Stimulated activated CD4-positive, alpha-beta T cell treated with anti-CD3 and anti-CD28 coated beads, Interleukin-15, amount 100 ng/mL, for 24 hours (primary cell): ENCODE measurements at regions not wholly inside any gene's neighbourhood (a gene's known extent, or its start where the extent isn't known, plus 50 kb on each side); places are given as distances from the start of the nearest gene placed in this dataset.

Experiments
- DNase-seq: peaks from one replicate; pipeline ENCODE4 v3.0.0-alpha.2; 2020

GRCh38 chr18:56374007-56374655 lies 264.3 kb downstream of the TXNL1 start:
- DNase-seq: no peak

DNA sequence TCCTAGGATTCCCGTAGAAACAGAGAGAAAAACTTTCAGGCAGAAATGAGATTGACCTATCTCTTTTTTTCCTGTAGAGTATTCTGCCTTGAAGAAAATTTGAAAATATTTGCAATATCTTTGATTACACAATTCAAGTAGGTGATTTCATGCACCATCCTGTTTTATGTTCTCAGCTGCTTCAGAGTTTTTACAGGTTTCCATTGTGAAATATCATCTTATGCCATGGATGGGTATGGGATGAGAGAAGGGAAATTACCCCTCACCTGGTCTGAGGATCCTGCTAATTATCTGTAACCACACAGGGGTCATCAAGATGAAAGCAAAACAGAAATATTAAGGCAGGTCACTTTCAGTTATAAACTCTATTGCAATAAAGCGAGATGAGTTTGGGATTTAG lies 264.8 kb downstream of the TXNL1 start:
- DNase-seq: no peak

- DNase-seq: no peak
These were observed 270.3 kb downstream of the TXNL1 start for GRCh38 chr18:56368066-56368465.

GRCh38 chr18:56358608-56359280 lies 279.6 kb downstream of the TXNL1 start:
- no peak for DNase-seq

- DNase-seq: no peak
These were observed 284.6 kb downstream of the TXNL1 start for GRCh38 chr18:56353663-56354260.

- no peak for DNase-seq
These were observed 286.4 kb downstream of the TXNL1 start for GRCh38 chr18:56351911-56352500.

GRCh38 chr18:56337507-56337906 lies 300.9 kb downstream of the TXNL1 start:
- no peak for DNase-seq

DNA sequence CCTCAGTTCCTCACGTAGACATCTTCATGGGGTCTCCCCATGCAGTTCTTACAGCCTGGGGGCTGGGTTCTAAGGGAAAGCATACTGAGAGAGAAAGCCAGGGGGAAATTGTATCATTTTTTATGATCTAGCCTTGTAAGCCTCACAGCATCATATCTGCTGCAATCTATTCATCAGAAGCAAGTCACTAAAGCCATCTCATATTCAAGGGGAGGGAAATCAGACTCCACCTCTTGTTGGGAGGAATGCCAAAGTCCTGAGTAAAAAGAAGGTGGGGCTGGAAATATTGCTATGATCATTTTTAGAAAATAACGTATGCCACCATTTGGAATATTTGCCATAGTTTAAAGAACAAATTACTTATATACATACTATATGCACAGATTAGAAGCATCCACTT lies 304.6 kb downstream of the TXNL1 start:
- DNase-seq: no peak

DNA sequence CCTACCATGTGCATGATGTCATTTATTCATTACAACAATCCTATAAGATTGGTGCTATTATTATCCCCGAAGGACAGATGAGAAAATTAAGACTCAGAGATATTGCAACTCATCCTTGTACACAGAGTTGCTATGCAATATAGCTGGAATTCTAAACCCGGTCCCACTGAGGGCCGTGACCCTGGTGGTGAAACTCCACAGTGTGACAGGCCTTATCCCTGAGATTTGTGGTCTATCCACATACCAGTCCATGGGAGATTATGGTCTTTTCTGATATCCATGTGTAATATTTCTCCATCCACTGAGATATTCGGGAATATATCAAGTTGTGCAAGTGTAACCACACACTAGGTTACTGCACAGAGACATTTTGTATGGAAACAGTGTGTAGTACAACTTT lies 305.2 kb downstream of the TXNL1 start:
- DNase-seq: no peak

- no peak for DNase-seq
These were observed 306.0 kb downstream of the TXNL1 start for GRCh38 chr18:56332371-56332770.

GRCh38 chr18:56330366-56331110 lies 307.9 kb downstream of the TXNL1 start:
- DNase-seq: no peak

DNA sequence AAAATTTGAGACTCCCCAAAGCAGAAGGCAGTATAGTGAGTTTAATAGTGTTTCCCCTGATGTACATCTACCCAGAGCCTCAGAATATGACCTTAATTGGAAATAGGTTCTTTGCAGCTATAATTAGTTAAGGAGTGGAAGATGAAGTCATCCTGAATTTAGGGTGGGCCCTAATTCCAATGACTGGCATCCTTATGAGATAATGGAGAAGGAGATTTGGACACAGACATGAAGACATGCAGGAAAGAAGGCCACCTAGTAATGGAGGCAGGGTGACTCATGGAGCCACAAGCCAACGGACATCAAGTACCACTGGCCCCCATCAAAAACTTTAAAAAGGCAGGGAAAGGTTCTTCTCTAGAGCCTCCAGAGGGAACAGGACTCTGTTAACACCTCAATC lies 308.9 kb downstream of the TXNL1 start:
- DNase-seq: no peak

DNA sequence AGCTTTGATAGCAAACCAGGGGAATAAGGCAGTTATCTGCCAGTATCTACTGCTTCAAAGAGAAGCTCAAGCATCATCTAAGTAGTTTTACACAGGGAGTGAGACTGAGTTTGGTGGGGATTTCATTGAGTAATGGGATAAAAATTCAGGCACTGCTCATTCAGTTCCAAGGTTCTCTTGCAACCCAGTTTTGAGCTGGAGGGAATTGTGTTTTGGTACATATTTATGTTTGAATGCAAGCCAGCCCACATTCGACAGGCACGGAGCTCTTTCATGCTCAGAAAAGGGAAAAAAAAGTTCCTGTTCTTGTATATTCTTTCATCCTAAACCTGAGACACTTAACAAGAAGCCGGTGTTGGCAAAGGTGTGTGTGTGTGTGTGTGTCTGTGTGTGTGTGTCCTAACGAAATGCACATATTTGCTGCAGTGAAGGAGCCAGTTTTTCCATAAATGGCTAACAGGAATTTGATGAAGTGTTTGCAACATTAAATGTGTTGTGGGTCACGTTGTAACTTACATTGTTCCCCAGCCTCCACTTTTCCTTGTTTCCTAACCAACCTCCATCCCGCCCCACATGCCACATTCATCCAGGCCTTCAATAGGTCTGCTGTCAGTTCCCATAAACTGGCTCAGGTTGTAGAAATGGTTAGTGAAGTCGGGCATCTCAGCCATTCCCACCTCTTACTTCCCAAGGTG lies 311.1 kb downstream of the TXNL1 start:
- no peak for DNase-seq

GRCh38 chr18:56326336-56327072 lies 311.9 kb downstream of the TXNL1 start:
- no peak for DNase-seq

DNA sequence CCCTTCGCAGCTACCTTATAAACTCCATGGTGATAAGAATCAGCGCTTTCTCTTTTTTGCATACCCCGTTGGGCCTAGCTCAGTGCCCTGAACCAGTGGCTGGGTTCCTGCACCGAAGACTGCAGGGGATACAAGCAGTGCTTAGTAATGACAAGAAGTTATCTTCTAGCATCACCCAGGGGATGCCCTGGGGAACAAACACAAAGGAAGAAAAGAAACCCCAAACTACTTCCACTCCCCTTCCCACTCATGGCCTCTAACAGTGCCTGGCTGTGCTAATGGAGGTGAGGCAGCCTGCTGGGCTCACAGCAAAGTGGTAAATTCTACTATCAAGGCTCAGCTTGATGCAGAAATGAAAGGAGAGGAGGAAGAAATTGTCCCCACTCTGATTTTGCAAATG lies 314.7 kb downstream of the TXNL1 start:
- DNase-seq: no peak

GRCh38 chr18:56322406-56322805 lies 316.0 kb downstream of the TXNL1 start:
- DNase-seq: no peak

DNA sequence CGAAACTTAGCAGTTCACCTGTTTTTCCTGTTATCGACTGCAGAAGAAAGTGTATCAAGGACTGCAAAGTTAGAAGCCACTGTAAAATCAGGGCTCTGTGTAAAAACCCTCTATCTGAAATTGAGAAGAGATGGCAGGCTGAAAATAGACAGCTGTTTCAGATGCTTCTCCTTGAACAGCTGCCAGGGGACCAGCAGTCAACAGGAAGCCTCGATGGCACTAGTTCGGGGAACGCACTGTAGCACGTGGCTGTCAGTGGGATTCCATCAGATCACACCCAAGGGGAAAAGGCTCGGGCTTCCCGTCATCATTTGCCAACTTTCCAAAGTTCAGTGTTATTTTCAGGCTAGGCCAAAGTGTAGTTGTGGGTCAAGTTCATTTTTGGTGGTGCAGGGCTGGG lies 316.9 kb downstream of the TXNL1 start:
- DNase-seq: no peak

DNA sequence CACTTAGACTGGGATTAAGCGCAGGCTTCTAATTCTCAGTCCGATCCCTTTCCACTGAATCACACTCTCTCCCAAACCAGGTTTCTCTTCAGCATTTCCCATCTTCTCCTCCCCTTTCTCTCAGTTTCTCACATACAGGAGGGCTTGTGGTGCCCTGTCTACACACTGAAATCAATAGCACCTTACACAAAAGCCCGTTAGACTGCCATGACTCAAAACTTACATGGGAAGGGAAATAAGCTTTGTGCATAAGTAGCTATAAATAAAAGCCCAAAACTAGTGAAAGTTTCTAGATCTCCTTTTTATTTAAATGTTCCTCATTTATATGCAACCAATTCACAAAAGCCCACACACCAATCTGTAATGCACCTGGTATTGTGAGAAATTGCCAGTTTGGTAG lies 318.4 kb downstream of the TXNL1 start:
- DNase-seq: no peak

GRCh38 chr18:56316727-56317126 lies 321.7 kb downstream of the TXNL1 start:
- DNase-seq: no peak

DNA sequence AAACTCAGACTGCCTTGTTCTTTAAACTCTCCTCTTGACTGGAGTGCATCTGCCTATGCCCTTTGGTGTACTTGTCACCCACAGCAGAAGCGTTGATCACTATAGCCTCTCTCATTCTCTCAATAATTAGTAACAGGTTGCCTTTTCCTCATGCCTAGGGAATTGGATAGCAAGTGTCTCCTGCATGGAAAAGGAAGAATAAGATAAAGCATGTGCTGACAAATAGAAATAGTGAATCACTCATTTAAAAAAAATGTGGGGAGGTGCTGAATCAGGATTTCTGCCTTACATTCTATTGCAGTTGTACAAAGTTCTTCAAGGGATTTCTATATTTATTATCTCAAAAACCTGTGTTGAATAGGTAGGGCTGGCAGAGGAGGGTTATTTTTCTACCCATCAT lies 323.0 kb downstream of the TXNL1 start:
- DNase-seq: no peak

GRCh38 chr18:56314396-56314795 lies 324.0 kb downstream of the TXNL1 start:
- no peak for DNase-seq
